ENCODE measurements at regions not wholly inside any gene's neighbourhood (a gene's known extent, or its start where the extent isn't known, plus 50 kb on each side); places are given as distances from the start of the nearest gene placed in this dataset.

GRCh38 chr12:102781117-102781516 is 135.9 kb downstream of the PAH start:
- DNase-seq: no peak

DNA sequence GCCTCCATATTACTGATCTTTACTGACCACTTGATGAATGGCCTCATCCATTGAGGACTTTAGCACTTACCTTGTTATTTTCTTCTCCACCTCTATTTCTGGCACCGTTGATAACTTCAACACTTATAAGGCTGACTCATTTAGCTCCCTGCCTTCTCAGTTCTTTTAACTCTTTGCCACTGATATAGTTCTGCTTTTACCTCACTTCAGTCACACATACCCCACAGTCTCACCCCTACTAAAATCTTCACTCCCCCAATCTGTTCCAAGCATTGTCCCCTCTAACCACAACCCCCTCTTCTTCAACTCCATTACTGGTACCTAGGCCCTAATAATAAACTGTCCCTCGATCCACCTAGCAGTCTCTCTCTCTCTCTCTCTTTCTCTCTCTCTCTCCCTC is 141.0 kb downstream of the PAH start:
- DNase-seq: no peak

DNA sequence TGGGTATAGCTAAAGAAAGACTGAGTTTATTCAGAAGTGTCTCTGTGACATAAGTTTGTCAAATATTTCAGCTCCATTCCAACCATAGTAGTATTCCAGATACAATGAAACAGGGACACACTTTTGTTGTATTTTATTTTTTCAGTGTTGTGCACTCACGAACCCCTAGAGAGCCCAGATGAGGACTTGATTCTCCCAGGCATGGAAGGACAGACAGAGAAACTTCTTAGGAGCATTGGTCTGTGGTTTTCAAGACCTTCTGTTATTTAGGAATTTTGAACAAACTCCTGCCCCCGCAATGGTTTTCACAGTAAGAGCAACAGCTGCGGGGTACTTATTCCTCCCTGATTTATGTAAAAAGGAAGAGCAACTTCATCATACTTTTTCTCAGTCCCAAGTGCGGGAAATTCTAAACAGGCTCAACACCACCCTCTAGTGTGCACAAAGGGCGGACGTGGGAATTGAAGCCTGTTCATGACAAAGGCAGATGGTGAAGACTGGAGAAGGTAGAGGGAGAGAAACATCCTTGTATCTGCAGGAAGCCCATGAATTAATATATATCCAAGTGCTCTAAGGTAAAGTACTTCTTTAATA is 147.6 kb downstream of the PAH start:
- peak; percentile 65 for DNase-seq

- no peak for DNase-seq
Measured at GRCh38 chr12:102766961-102767360, 150.1 kb downstream of the PAH start.

DNA sequence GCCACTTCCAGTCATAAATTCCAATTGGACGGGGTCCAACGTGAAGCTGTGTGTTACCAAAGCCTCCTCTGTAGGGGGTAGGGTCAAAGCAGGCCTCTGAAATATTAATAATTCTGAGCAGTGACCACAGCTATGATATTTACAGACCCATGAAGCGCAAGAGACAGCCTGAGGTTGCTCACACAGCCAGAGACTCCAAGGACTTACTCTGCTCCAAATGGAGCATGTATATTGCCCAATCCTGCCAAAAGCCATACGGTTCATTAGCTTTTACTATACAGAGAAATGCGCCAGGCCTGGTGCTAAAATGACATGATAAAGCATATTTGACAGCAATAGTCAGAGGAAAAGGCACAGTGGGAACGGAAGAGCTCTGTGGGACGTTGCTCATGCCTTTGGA is 151.3 kb downstream of the PAH start:
- DNase-seq: no peak

GRCh38 chr12:102763471-102763870 is 153.6 kb downstream of the PAH start:
- DNase-seq: no peak

GRCh38 chr12:102763061-102763460 is 154.0 kb downstream of the PAH start:
- no peak for DNase-seq

DNA sequence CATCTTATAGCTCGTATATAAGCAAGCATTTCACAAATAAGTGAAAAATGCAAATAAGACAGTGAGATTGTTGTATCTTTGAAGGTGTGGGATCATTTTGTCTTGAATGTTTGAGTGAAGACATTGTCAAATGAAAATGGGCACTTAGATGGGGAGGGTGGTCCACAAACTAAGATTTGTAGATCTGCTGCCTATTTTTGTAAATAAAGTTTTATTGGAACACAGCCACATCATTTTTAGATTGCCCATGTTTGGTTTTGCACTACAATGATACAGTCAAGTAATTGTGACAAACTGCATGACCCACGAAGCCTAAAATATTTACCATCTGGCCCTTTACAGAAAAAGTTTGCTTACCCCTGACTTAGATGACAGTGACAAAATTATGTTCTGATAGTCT is 156.7 kb downstream of the PAH start:
- DNase-seq: no peak

GRCh38 chr12:102759466-102759865 is 157.6 kb downstream of the PAH start:
- DNase-seq: no peak

DNA sequence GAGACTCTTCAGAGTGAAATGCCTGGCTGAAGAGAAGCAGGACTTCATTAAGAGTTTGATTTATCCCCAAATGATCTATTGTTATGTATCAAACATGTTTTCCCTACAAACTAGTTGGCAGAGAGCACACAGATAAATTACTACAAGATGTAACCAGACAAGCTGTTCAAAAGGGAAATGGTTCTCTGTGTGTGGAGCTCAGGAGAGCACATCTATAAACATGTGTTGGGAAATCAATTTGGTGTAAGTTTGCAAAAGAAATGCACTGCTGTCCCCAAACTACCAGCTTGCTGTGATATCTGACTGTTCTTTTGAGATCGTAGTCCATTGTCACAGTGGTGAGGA is 159.2 kb downstream of the PAH start:
- DNase-seq: no peak

DNA sequence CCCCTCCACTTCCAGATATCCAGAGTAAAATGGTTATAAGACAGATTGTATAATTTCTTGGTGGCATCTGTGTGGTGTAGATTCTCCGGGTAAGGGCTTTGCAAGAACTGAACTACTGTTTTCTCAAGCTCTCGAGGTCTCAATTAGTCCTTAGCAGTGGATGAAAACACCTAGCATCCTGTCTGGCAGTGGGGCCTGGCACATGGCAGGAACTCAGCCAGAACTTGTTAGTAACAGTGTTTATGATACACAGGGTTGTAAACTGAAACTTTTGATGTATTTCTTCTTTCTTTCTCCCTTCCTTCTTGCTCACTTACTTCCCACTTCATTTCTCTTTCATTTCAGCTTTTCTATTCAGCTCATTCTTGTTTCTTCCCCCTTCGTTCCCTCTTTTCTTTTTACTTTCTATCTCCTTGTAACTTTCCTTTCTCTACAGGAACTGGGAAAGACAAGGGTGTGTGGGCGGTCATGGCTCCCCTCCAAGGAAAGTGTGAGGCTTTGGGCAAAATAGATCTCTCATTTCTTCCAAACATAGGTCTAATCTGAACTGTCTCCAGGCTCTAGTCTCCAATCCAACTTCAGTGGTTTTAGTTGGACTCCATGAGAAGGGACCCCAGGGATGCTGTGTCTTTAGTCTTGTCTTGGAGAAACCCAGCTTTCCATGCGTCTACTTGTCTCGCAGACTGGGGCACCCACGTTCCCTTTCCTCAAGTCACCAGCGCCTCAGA is 159.7 kb downstream of the PAH start:
- DNase-seq: no peak

GRCh38 chr12:102756530-102756929 is 160.5 kb downstream of the PAH start:
- DNase-seq: no peak

GRCh38 chr12:102755266-102755665 is 161.8 kb downstream of the PAH start:
- no peak for DNase-seq

DNA sequence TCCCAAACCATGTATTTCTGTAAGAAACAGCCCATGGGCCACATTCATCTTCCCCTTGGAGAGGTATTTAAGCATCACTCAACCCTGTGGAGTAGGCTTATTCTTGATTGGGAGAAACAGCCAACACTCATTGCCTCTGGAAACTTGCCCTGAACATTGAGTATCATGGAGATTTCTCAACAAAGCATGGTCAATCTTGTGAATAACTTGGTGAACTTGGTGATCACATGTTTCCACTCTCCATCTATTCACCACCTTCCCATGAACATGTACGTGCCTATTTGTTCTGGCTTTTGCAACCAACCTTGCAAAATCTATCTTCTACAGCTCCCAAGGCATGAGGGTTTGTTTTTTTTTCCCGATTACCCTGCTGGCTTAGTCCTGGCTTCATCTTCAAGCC is 163.2 kb downstream of the PAH start:
- DNase-seq: no peak

GRCh38 chr12:102748704-102749103 is 168.3 kb downstream of the PAH start:
- no peak for DNase-seq

DNA sequence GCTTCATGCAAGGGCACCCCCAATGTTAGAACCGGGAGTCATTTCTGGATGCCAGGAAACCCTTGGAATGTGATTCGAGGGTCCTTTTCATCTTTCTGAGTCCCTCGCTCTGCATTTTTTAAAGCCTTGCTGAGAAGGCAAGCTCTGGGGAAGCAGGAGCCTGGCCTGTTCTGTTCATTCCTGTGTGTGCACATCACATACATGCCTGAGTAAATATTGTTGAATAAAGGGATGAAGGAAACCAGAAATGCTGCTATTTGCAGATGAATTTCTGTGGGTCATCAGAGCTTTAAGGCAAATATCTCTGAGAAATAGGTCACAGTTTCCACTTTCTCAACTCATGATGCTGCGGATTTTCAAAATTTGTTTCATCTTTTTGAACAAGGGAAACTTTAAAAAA is 170.1 kb downstream of the PAH start:
- DNase-seq: no peak

GRCh38 chr12:102745971-102746600 is 171.0 kb downstream of the PAH start:
- no peak for DNase-seq

GRCh38 chr12:102741196-102741595 is 175.8 kb downstream of the PAH start:
- DNase-seq: no peak

GRCh38 chr12:102740141-102740955 is 176.7 kb downstream of the PAH start:
- DNase-seq: peak; percentile 25

DNA sequence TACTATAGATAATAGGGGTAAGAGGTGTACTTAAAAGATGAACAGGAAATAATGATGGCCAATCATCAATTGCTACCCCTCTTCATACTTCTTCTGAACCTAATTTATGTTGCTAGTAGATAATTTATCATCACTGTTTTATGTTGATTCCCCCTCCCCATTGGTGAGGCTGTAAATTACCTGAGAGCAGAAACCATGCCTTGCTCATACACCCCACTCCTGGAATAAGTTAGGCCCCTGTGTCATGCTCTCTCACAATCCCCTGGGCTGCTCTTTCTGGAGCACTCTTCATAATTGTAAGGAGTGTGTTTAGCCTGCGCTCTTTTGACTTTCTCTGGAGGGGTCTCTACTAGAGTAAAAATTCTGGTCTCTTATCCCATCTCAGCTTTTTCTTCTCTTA is 180.7 kb downstream of the PAH start:
- DNase-seq: no peak

DNA sequence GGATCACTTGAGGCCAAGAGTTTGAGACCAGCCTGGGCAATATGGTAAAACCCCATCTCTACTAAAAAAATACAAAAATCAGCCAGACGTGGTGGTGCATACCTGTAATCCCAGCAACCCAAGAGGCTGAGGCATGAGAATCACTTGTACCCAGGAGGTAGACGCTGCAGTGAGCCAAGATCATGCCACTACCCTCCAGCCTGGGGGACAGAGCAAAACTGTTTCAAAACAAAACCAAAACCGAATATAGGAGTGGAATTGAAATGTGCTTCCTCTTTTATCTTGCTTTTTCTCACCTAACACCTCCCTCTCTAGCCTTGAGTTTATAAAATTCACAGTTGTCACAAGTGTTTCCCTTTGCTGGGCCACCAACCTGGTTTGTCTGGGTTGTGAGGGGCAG is 181.9 kb downstream of the PAH start:
- peak; percentile 10 for DNase-seq

- DNase-seq: no peak
Measured at GRCh38 chr12:102730996-102731395, 186.0 kb downstream of the PAH start.

- no peak for DNase-seq
Measured at GRCh38 chr12:102728506-102729242, 188.4 kb downstream of the PAH start.
